A204.1 (cell line): ENCODE measurements at regions not wholly inside any gene's neighbourhood (a gene's known extent, or its start where the extent isn't known, plus 50 kb on each side); places are given as distances from the start of the nearest gene placed in this dataset.

ENCODE experiments used
- FAIRE-seq: peaks from 2 replicates; lab custom pipeline; 2012; peaks lifted over from hg19 to GRCh38; lab: Jason Lieb, UNC

DNA sequence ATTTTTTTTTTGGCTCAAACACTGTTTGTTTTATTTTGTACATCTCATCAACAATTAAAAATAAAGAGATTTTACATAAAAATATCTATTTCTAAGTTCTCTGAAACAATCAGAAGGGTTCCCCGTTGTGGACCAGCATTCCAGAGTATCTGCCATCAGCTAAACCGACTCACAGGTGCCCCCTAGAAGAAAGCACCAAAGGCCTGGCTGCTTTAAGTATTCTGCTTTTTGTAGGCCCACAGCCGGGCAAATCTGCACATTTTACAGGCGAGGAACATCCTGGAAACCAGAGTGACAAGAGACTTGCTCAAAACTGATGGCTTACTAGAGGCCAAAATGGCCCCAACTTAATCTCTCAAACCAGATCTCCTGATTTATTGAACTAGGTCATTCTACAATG is 82.2 kb upstream of the SETBP1 start:
- FAIRE-seq, result no peak

DNA sequence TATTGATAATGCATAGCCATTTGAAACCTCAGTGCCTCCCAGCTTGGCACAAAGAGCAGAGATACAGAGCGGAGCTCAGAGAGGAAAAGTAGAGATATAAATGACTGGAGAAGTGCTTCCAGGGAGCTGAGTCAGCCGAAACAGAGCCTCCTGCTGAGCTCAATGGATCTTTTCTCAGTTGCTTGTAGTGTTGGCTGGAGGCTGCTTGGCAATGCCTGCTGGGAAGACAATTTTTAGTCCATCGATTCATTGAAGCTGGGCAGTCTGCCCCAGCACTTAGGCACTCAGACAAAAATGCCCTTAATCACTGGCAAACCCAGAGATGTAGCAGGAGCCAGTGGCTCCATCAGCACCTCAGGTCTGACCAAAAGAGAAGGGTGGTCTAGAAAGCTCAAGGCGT is 81.3 kb upstream of the SETBP1 start:
- no peak for FAIRE-seq

DNA sequence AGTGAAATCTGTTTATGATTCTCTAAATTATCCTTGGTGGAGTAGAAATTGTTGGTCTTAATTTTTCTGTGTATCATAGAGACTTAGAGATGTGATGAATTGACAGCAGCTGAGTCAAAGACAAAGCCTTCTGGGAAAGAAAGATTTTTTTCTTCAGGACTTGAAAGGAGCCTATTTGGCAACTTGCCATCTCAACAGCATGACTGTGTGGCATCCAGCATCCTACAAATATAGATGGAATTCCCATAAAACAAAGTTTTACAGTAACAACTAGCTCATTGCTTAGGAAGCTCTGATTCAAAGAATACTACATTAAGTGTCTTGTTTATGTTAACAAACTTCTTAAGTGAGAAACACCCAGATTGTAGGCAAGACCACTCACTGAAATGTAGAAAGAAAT is 79.2 kb upstream of the SETBP1 start:
- no peak for FAIRE-seq

DNA sequence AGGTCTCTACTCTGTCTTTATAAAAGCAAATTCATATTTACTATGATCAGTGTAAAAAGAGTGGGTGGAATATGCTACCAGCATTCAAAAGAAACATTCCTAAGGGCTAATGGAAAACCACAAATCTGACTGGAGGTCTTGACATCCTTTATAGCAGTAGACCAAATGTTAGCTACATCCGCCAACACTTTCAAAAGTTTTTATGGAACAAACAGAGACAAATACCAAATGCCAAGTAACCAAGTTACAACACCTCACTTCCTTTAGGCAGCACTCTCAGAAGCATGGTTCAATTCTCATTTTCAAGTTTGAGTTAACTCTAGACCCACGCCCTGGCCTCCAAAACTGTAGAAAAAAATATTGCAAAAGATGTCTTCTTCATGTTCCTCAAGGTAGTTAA is 78.3 kb upstream of the SETBP1 start:
- FAIRE-seq, result no peak

DNA sequence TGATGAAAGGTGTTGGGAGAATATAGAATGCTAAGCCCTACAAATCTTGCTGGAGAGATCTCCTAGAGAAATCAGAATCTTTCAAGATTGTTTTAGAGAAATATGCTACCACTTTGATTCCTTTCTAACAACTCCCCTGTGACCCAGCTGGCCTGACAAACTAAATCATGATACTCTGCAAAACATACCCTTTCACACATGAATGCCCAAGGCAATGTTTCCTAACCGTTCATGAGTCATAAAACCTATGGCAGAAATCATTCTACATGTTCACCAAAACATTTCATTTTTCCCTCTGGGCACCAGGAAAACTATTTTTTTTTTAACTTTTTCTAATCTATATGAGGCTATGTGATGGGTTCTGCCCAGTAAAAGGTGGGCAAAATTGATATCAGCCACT is 77.8 kb upstream of the SETBP1 start:
- no peak for FAIRE-seq

DNA sequence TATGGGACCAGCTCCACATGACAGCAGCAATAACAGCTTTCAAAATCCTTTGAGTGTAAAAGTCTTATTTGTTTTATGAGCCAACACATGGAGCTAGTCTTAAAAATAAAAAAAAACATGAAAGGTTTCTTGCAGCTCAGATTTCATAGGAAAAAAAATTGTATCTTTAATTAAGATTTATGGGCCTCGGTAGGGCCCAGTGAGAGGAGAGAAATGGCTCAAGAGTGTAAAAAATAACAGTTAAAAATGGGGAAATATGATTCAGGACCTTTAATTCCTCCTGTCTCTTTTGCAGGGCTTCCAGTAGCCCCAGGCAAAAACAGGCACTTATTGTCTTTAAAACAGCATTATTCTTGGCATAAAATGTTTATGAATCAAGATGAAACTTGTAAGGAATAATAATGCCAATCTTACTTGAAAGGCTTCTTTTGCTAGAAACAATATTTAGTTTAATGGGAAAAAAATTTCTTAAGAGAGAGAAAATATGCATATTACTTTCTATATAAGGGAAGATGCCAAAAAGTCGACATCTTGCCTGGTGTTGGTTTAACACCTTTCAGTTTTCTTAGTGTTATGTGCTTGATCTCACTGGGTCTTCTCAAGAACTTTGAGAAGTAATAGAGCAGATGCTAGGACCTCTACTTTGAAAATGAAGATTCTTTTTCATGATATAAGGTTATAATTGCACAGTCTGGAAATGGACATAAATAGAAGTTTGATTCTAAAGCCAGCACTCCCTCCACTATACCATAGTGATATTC is 71.3 kb upstream of the SETBP1 start:
- no peak for FAIRE-seq

DNA sequence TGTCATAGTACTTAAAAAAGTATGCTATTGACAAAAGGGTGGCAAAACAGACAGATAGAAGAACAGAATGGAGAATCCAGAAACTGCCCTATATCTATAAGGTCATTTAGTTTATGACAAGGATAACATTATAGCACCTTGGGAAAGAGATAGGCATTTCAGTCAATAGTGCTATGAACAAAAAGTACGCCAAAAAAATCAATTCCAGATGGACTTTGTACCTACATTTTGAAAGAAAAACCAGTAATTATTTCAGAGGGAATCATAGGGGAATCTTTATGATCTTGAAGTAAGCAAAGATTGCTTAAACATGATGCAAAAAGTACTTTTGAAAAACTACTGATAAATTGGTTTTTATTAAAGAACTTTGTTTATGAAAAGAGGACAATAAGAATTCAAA is 59.9 kb upstream of the SETBP1 start:
- no peak for FAIRE-seq

DNA sequence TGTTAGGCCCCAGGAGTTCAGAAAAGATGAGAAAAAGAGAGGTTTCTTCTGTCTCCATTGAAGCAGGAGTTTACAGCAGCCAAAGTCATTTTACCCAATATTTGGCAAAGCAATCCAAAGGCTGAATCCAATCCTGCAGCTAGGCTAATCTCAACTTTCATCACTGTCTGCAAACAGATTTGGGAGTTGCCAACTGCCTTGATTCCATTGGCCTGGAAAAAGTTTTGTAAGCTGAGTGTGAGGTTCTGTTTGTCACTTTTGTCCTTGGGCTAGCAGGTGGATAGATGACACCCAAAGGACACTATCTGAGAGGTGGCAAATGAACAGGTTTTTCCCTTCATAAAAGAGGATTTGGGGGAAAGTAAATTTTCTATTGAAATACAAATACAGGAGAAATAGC is 56.6 kb upstream of the SETBP1 start:
- no peak for FAIRE-seq

DNA sequence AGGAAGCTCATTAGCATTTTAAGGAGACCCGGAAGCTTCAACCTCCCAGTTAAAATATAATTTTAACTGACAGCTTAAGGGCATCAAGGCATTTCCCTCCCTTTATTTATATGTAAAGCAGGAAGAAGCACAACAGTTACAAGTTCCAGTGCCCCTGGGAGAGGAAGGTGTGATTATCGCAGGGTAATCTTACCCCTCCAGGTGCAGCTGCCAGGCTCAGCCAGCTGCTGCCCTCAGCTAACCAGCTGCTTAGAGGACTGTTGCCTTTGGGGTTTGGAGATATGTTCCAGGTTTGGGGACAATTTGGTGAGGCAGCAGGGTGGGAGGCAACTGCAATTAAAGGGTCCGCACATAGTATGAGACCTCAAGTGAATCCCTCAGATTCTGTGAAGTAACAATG is 55.3 kb upstream of the SETBP1 start:
- no peak for FAIRE-seq

DNA sequence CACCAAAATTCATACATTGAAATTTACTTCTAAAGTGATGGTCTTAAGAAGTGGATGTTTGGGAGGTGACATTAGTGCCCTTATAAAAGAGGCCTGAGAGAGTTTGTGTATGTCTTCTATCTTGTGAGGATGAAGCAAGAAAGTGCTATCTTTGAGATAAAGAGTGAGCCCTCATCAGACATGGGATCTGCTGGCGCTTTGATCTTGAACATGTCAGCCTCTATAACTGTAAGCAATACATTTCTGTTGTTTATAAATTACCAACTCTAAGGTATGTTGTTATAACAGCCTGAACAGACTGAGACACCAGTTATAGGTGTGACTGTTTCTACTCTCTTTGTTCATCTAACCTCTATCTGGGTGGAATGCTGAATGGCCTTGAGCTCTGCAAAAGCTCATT is 54.5 kb upstream of the SETBP1 start:
- FAIRE-seq, result no peak

DNA sequence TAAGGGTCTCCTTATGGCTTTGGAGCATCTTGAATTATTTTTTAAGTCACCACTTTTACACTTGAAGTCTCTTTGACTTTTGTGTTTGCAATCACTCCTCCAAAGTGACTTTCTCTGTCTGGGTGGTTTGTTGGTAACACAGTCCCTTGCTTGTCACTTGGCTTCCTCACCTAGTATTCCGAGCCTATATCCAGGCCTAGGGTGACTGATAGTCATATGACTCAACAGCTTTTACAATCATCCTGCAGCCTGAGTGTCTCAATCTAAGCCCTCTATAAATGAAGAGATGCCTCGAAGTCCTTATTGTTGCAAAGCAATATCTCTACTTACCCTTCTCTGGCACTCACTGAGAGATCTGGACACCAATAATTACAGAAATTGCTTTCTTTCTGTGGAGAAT is 53.9 kb upstream of the SETBP1 start:
- FAIRE-seq, result no peak

DNA sequence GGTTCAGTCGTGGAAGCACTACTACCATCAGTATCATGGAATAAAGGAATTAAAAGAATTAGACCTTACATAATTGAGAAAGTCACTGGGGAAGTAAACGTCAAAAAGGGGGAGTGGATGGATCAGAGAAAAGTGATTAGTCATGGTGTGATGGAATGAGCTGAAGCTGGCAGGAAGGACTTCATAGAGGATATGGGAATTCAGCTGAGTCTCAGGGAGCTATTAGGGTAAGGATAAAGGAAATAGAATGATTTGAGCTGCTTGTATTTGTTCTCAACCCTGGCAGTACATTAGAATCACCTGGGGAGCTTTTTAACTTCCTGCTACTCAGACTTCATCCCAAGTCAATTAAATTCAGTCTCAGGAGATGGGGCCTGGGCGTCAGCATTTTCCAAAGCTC is 53.4 kb upstream of the SETBP1 start:
- no peak for FAIRE-seq

DNA sequence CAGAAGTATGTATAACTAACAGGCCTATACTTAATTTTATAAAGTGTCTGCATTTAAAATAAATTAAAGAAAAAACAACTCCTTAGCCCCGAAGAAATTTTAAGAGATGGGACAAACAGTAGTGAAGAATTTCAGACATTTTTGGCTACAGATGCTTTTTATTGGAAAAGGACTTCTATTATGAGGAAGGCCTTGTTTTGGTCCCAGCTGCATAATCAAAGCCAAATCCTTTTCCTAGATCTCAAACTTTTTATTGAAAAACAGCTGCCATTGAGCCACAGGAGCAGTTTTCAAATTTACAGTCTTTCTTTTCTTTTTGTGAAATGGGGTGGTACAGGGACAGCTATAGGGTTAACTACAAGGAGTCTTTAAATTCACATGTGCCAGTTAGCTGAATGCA is 51.3 kb upstream of the SETBP1 start:
- no peak for FAIRE-seq

DNA sequence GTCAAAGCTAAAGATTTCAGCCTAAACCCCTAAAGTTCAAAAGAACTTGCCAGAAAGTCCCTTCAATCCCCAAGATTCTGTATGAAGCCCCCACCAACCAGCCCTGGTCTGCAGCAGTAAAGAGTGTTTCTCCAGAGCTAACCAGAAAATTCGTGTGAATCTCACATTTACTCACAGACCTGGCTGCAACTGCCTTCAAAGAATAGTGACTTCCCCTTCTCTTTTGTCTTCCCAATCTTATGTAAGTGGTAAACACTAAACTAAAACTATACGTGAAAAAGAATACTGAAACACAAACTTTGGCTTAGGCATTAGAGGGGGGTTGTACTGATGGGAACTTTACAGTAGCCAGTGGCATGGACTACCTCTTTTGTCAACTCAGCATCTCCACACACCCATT is 50.6 kb upstream of the SETBP1 start:
- FAIRE-seq, result no peak
